ENCODE measurements at regions not wholly inside any gene's neighbourhood (a gene's known extent, or its start where the extent isn't known, plus 50 kb on each side); places are given as distances from the start of the nearest gene placed in this dataset.

- no peak for DNase-seq (ENCODE audit: low read depth in 3 of 3, low spot score in 2 of 3)
Measured at GRCh38 chr10:52864201-52865106, 91.9 kb upstream of the MBL2 start.

GRCh38 chr10:52858722-52859121 is 86.1 kb upstream of the MBL2 start:
- DNase-seq (ENCODE audit: low read depth in 3 of 3, low spot score in 2 of 3), result no peak

- DNase-seq (ENCODE audit: low read depth in 3 of 3, low spot score in 2 of 3), result no peak
Measured at GRCh38 chr10:52855546-52856325, 83.2 kb upstream of the MBL2 start.

DNA sequence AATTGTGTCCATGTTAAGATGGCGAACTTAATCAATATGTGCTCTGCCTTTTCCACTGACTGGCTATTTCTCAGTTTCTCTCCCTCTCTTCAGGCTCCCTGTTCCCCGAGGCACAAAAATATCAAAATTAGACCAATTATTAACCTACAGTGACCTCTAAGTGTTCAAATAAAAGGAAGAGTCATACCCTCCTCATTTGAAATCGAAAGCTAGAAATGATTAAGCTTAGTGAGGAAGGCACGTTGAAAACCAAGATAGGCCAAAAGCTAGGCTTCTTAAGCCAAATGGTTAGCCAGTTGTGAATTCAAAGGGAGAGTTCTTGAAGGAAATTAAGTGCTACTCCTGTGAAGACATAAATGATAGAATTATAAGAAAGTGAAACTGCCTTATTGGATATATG is 81.1 kb upstream of the MBL2 start:
- DNase-seq (ENCODE audit: low read depth in 3 of 3, low spot score in 2 of 3), result no peak

- DNase-seq (ENCODE audit: low read depth in 3 of 3, low spot score in 2 of 3), result no peak
Measured at GRCh38 chr10:52836816-52837215, 64.2 kb upstream of the MBL2 start.
